B cell (primary cell): ENCODE measurements at regions not wholly inside any gene's neighbourhood (a gene's known extent, or its start where the extent isn't known, plus 50 kb on each side); places are given as distances from the start of the nearest gene placed in this dataset.

Experiments
- ATAC-seq: fragments of 200-7000 bp; cut with Tn5 transposase; one replicate; pipeline ENCODE4 v1.10.0; 2021; ENCODE audit warnings: low read depth, mild to moderate bottlenecking, moderate number of reproducible peaks, moderate library complexity
- CTCF ChIA-PET: fragments of 350-600 bp; sonication (Branson Sonifier 250); formaldehyde crosslinking; loops from one replicate; lab custom pipeline; 2021; ENCODE audit warnings: antibody characterized with exemption, inconsistent platforms; lab: Charles Lee
- POLR2A ChIA-PET: fragments of 350-600 bp; sonication (Branson Sonifier 250); formaldehyde crosslinking; loops from one replicate; lab custom pipeline; 2021; ENCODE audit warnings: antibody characterized with exemption; lab: Charles Lee
- DNase-seq: peaks from one replicate; pipeline ENCODE4 v3.0.0; 2013
- H2AFZ ChIP-seq: 2 replicates; pipeline ENCODE4 v1.6.1; 2012; ENCODE audit warnings: mild to moderate bottlenecking, low read depth, low read length; ENCODE audit not compliant: insufficient read depth, poor library complexity, severe bottlenecking
- H3K27ac ChIP-seq, 2 donors: 1 replicate in 1 of 2; 2 replicates in 1 of 2; pipeline ENCODE4 v1.5.1; 2012 to 2013; ENCODE audit warnings: low read length in 2 of 2, mild to moderate bottlenecking in 2 of 2, moderate library complexity in 1 of 2
- H3K27me3 ChIP-seq, 4 experiments: fragments of 200-600 bp in 1 of 4; sonication (generic) in 1 of 4; replicated peaks in 1 of 4; 1 replicate in 2 of 4; 2 replicates in 2 of 4; pipeline versions ENCODE4 v1.6.1 to v1.7.0; 2013 to 2016; ENCODE audit warnings: low read length in 3 of 4, mild to moderate bottlenecking in 2 of 4, mixed read lengths in 1 of 4, moderate library complexity in 1 of 4; ENCODE audit not compliant: insufficient read depth in 4 of 4, control insufficient read depth in 3 of 4; ENCODE audit errors: control extremely low read depth in 1 of 4
- H3K36me3 ChIP-seq, 2 experiments: replicated peaks in 1 of 2; 1 replicate in 1 of 2; 2 replicates in 1 of 2; pipeline versions ENCODE4 v1.6.1 to v1.7.1; 2013; ENCODE audit warnings: low read length in 1 of 2; ENCODE audit not compliant: insufficient read depth in 2 of 2, control insufficient read depth in 1 of 2; ENCODE audit errors: control extremely low read depth in 1 of 2, extremely low read depth in 1 of 2
- H3K4me1 ChIP-seq, 2 donors: fragments of 200-600 bp in 1 of 2; sonication (generic) in 1 of 2; 1 replicate in 1 of 2; 2 replicates in 1 of 2; pipeline versions ENCODE4 v1.5.1 to v1.6.1; 2013 to 2017; ENCODE audit warnings: low read length in 2 of 2; ENCODE audit not compliant: control insufficient read depth in 2 of 2, insufficient read depth in 2 of 2
- H3K4me2 ChIP-seq: replicated peaks from 2 replicates; pipeline ENCODE3; 2012; ENCODE audit warnings: mild to moderate bottlenecking, low read depth, low read length; ENCODE audit not compliant: poor library complexity, severe bottlenecking
- H3K4me3 ChIP-seq, 5 experiments: fragments of 200-600 bp in 1 of 5; sonication (generic) in 1 of 5; 1 replicate in 3 of 5; 2 replicates in 2 of 5; pipeline versions ENCODE4 v1.5.1 to v1.7.0; 2011 to 2016; ENCODE audit warnings: low read length in 4 of 5, mild to moderate bottlenecking in 4 of 5, low read depth in 2 of 5, control low read depth in 1 of 5, moderate library complexity in 1 of 5; ENCODE audit not compliant: insufficient read depth in 1 of 5; ENCODE audit errors: control extremely low read depth in 1 of 5, extremely low read depth in 1 of 5
- H3K79me2 ChIP-seq: fragments of 200-600 bp; sonication (generic); one replicate; pipeline ENCODE4 v1.6.0; 2016; ENCODE audit warnings: low read length; ENCODE audit not compliant: control insufficient read depth, insufficient read depth
- H3K9ac ChIP-seq: fragments of 200-600 bp; sonication (generic); 2 replicates; pipeline ENCODE4 v1.6.1; 2017; ENCODE audit warnings: mild to moderate bottlenecking, low read length, moderate library complexity
- H3K9me3 ChIP-seq, 3 donors: one replicate each; pipeline versions ENCODE4 v1.6.1 to v1.7.1; 2013; ENCODE audit warnings: low read length in 2 of 3; ENCODE audit not compliant: control insufficient read depth in 2 of 3, insufficient read depth in 1 of 3; ENCODE audit errors: control extremely low read depth in 1 of 3
- H4K20me1 ChIP-seq: 2 replicates; pipeline ENCODE4 v1.6.0; 2012; ENCODE audit warnings: mild to moderate bottlenecking, low read length; ENCODE audit not compliant: insufficient read depth, control insufficient read depth, poor library complexity, severe bottlenecking
- H3K27ac Mint-ChIP-seq: one replicate; pipeline ENCODE4 v1.8.0; 2021; ENCODE audit warnings: mixed read lengths
- H3K27me3 Mint-ChIP-seq: one replicate; pipeline ENCODE4 v1.8.0; 2021; ENCODE audit warnings: mixed read lengths
- H3K4me1 Mint-ChIP-seq: one replicate; pipeline ENCODE4 v1.8.0; 2021; ENCODE audit warnings: mixed read lengths
- H3K4me3 Mint-ChIP-seq: one replicate; pipeline ENCODE4 v1.8.0; 2021; ENCODE audit warnings: mixed read lengths
- H3K9me3 Mint-ChIP-seq: one replicate; pipeline ENCODE4 v1.8.0; 2022; ENCODE audit warnings: mixed read lengths; ENCODE audit not compliant: insufficient read depth
- EZH2 ChIP-seq: IDR thresholded peaks from 2 replicates; pipeline ENCODE4 v1.6.1; 2012; ENCODE audit warnings: borderline replicate concordance, low read depth, mild to moderate bottlenecking, moderate library complexity, low read length; ENCODE audit not compliant: insufficient read depth, poor library complexity, severe bottlenecking
- WGBS: methylation state at CpG from one replicate; pipeline ENCODE4 v1.1.5; 2013; ENCODE audit warnings: missing lambda C conversion rate; ENCODE audit not compliant: insufficient coverage; 5-methylcytosine and 5-hydroxymethylcytosine counted together
- intact Hi-C: fragments of 100-400 bp; cut with micrococcal nuclease; formaldehyde crosslinking; loops from one replicate; pipeline ENCODE4 v1.10.0; 2022
- TF ChIP-seq, protein P1 (sequence below): fragments of 200-600 bp; IDR thresholded peaks from one replicate; pipeline ENCODE4 v1.8.0; 2022; ENCODE audit warnings: antibody characterized with exemption, mild to moderate bottlenecking

DNA sequence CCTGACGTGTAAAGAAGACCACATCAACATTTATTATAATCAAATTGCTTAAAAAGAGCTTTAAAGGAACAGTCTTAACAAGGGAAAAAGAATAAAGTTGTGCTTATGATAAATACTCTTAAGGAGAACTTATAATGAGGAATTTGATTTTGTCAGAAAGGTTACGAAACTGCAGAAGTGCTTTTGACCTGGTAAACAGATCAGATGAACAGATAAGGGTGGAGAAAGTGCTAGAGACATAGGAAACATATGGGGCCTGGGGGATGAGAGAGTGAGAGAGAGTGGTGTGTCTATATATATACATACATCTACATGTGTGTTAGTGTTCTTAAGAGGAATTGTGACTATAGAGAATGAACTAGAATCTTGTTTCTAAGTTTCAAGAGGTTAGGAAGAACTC, 186.2 kb upstream of the GJE1 start:
- CTCF ChIA-PET, result no interaction called here
- WGBS, result 25% methylated on average over 1 of the region's 2 CpGs
- no peak overlapping the region for H3K27ac ChIP-seq
- intact Hi-C loops, result no loop called here
- POLR2A ChIA-PET, result no interaction called here
- H3K9me3 ChIP-seq, result no peaks in the 10 kb centered on the region
- H3K79me2 ChIP-seq, result no peaks in the 10 kb centered on the region
- no peak overlapping the region for H3K27ac Mint-ChIP-seq
- TF ChIP-seq, protein P1, sequence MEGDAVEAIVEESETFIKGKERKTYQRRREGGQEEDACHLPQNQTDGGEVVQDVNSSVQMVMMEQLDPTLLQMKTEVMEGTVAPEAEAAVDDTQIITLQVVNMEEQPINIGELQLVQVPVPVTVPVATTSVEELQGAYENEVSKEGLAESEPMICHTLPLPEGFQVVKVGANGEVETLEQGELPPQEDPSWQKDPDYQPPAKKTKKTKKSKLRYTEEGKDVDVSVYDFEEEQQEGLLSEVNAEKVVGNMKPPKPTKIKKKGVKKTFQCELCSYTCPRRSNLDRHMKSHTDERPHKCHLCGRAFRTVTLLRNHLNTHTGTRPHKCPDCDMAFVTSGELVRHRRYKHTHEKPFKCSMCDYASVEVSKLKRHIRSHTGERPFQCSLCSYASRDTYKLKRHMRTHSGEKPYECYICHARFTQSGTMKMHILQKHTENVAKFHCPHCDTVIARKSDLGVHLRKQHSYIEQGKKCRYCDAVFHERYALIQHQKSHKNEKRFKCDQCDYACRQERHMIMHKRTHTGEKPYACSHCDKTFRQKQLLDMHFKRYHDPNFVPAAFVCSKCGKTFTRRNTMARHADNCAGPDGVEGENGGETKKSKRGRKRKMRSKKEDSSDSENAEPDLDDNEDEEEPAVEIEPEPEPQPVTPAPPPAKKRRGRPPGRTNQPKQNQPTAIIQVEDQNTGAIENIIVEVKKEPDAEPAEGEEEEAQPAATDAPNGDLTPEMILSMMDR, result no peak
- no peak for TF ChIP-seq EZH2
- no peaks in the 10 kb centered on the region for H3K4me1 ChIP-seq
- no peaks in the 10 kb centered on the region for H3K4me1 Mint-ChIP-seq
- H2AFZ ChIP-seq, result no peak overlapping the region
- peaks cover 6% of the 10 kb centered on the region for H3K9me3 Mint-ChIP-seq
- no peaks in the 10 kb centered on the region for H3K27me3 Mint-ChIP-seq
- H3K4me3 ChIP-seq, result no peak overlapping the region
- H3K4me2 ChIP-seq, result no peak overlapping the region
- H3K27me3 ChIP-seq, result no peaks in the 10 kb centered on the region
- no peaks in the 10 kb centered on the region for H4K20me1 ChIP-seq
- no peak overlapping the region for H3K9ac ChIP-seq
- ATAC-seq, result no peak
- no peaks in the 10 kb centered on the region for H3K36me3 ChIP-seq
- no peak for DNase-seq
- no peak overlapping the region for H3K4me3 Mint-ChIP-seq

DNA sequence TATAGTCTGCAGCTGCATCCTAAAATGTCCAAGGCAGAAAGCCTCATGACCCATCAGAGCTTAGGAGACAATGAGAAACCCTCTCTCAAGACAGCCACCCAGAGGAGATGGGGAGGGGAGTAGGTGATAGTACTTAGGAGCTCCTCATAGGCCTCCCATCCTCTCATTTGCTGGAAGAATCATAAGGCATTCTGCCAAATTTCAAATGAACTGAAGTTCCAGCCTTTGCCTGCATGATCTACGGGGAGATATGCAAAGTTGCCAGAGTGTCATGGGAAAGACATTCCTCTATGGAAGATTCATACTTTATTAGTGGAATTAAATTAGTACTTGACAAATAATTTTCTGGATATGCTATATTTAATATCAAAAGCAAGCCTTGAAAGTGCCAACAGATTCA, 194.1 kb upstream of the GJE1 start:
- Mint-ChIP-seq H3K4me1 (no peaks in the 10 kb centered on the region), H3K27me3 (no peaks in the 10 kb centered on the region), H3K9me3 (peaks cover 3% of the 10 kb centered on the region), H3K27ac (no peak overlapping the region), H3K4me3 (no peak overlapping the region)
- ChIA-PET POLR2A (no interaction called here), CTCF (no interaction called here)
- no peak overlapping the region for H3K4me2 ChIP-seq
- no peak overlapping the region for H3K27ac ChIP-seq
- no peak overlapping the region for H2AFZ ChIP-seq
- H3K4me1 ChIP-seq, result no peaks in the 10 kb centered on the region
- no peaks in the 10 kb centered on the region for H3K27me3 ChIP-seq
- no CpG with 5 or more reads among the region's 1 CpG for WGBS
- no peak for TF ChIP-seq EZH2
- TF ChIP-seq, protein P1, result no peak
- H4K20me1 ChIP-seq, result no peaks in the 10 kb centered on the region
- DNase-seq, result no peak
- H3K4me3 ChIP-seq, result no peak overlapping the region
- intact Hi-C loops, result no loop called here
- H3K79me2 ChIP-seq, result no peaks in the 10 kb centered on the region
- no peaks in the 10 kb centered on the region for H3K36me3 ChIP-seq
- peaks cover 0 to 13% (median 0%) of the 10 kb centered on the region in 3 donors for H3K9me3 ChIP-seq
- H3K9ac ChIP-seq, result no peak overlapping the region
- ATAC-seq, result no peak
